ENCODE measurements at regions not wholly inside any gene's neighbourhood (a gene's known extent, or its start where the extent isn't known, plus 50 kb on each side); places are given as distances from the start of the nearest gene placed in this dataset.

- TF ChIP-seq POLR2A (IDR thresholded peaks at IDR 0.05), result no peak
- TF ChIP-seq, protein P1, sequence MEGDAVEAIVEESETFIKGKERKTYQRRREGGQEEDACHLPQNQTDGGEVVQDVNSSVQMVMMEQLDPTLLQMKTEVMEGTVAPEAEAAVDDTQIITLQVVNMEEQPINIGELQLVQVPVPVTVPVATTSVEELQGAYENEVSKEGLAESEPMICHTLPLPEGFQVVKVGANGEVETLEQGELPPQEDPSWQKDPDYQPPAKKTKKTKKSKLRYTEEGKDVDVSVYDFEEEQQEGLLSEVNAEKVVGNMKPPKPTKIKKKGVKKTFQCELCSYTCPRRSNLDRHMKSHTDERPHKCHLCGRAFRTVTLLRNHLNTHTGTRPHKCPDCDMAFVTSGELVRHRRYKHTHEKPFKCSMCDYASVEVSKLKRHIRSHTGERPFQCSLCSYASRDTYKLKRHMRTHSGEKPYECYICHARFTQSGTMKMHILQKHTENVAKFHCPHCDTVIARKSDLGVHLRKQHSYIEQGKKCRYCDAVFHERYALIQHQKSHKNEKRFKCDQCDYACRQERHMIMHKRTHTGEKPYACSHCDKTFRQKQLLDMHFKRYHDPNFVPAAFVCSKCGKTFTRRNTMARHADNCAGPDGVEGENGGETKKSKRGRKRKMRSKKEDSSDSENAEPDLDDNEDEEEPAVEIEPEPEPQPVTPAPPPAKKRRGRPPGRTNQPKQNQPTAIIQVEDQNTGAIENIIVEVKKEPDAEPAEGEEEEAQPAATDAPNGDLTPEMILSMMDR (IDR thresholded peaks at IDR 0.05), result no peak
Measured at GRCh38 chrX:46263494-46263893, 281.7 kb downstream of the ZNF674 start.
